Ectodermal cell (in vitro differentiated cells): ENCODE measurements at regions not wholly inside any gene's neighbourhood (a gene's known extent, or its start where the extent isn't known, plus 50 kb on each side); places are given as distances from the start of the nearest gene placed in this dataset.

Source experiments
- H3K27ac ChIP-seq: 2 replicates; pipeline ENCODE4 v1.7.0; 2013; ENCODE audit warnings: mild to moderate bottlenecking, low read depth, low read length; ENCODE audit not compliant: insufficient read depth, poor library complexity, severe bottlenecking
- H3K27me3 ChIP-seq: 2 replicates; pipeline ENCODE4 v1.7.0; 2013; ENCODE audit warnings: mild to moderate bottlenecking, low read length; ENCODE audit not compliant: insufficient read depth, control insufficient read depth, poor library complexity, severe bottlenecking
- H3K36me3 ChIP-seq: one replicate; pipeline ENCODE4 v1.7.0; 2013; ENCODE audit warnings: low read length; ENCODE audit not compliant: control insufficient read depth, insufficient read depth
- H3K4me1 ChIP-seq: one replicate; pipeline ENCODE4 v1.7.0; 2013; ENCODE audit warnings: low read length; ENCODE audit not compliant: control insufficient read depth, insufficient read depth
- H3K4me3 ChIP-seq: 2 replicates; pipeline ENCODE4 v1.7.0; 2013; ENCODE audit warnings: low read depth, low read length, control low read depth; ENCODE audit not compliant: insufficient read depth
- H3K9me3 ChIP-seq: 2 replicates; pipeline ENCODE4 v1.7.0; 2013; ENCODE audit warnings: mild to moderate bottlenecking, low read length, moderate library complexity; ENCODE audit not compliant: control insufficient read depth
- WGBS, 2 experiments: methylation state at CpG; one replicate each; pipeline ENCODE4 v1.1.7; 2013; ENCODE audit warnings: missing lambda C conversion rate in 2 of 2; 5-methylcytosine and 5-hydroxymethylcytosine counted together

- Histone ChIP-seq H3K4me1 (peaks cover 7% of the 10 kb centered on the region), H3K4me3 (no peak overlapping the region), H3K27ac (no peak overlapping the region), H3K36me3 (no peaks in the 10 kb centered on the region), H3K9me3 (no peaks in the 10 kb centered on the region), H3K27me3 (no peaks in the 10 kb centered on the region)
- 72 to 92% methylated on average over 1 of the region's 1 CpG for WGBS, 2 experiments
Measured at GRCh38 chr6:12473494-12473893, 183.3 kb downstream of the EDN1 start.

GRCh38 chr6:12474167-12475140, 184.3 kb downstream of the EDN1 start:
- H3K27me3 ChIP-seq = no peaks in the 10 kb centered on the region
- H3K4me3 ChIP-seq = no peak overlapping the region
- 91 to 96% methylated on average over 7 of the region's 7 CpGs for WGBS, 2 experiments
- no peaks in the 10 kb centered on the region for H3K9me3 ChIP-seq
- no peak overlapping the region for H3K27ac ChIP-seq
- H3K36me3 ChIP-seq = no peaks in the 10 kb centered on the region
- H3K4me1 ChIP-seq = peaks cover 7% of the 10 kb centered on the region

GRCh38 chr6:12476484-12476883, 186.3 kb downstream of the EDN1 start:
- Histone ChIP-seq H3K27ac (no peak overlapping the region), H3K4me3 (no peak overlapping the region), H3K9me3 (no peaks in the 10 kb centered on the region), H3K4me1 (no peaks in the 10 kb centered on the region), H3K27me3 (no peaks in the 10 kb centered on the region), H3K36me3 (no peaks in the 10 kb centered on the region)

- Histone ChIP-seq H3K27ac (no peak overlapping the region), H3K4me1 (no peaks in the 10 kb centered on the region), H3K9me3 (no peaks in the 10 kb centered on the region), H3K27me3 (no peaks in the 10 kb centered on the region), H3K36me3 (no peaks in the 10 kb centered on the region), H3K4me3 (no peak overlapping the region)
- WGBS, 2 experiments = 80 to 98% methylated on average over 3 of the region's 3 CpGs
Measured at GRCh38 chr6:12477616-12478015, 187.5 kb downstream of the EDN1 start.

GRCh38 chr6:12478921-12479320, 188.8 kb downstream of the EDN1 start:
- 93 to 94% methylated on average over 2 of the region's 3 CpGs for WGBS, 2 experiments
- no peak overlapping the region for H3K4me3 ChIP-seq
- H3K27me3 ChIP-seq = no peaks in the 10 kb centered on the region
- H3K27ac ChIP-seq = no peak overlapping the region
- H3K4me1 ChIP-seq = no peaks in the 10 kb centered on the region
- H3K9me3 ChIP-seq = no peaks in the 10 kb centered on the region
- H3K36me3 ChIP-seq = no peaks in the 10 kb centered on the region

GRCh38 chr6:12479451-12479850, 189.3 kb downstream of the EDN1 start:
- 95 to 97% methylated on average over 2 of the region's 2 CpGs for WGBS, 2 experiments
- H3K4me1 ChIP-seq = no peaks in the 10 kb centered on the region
- no peaks in the 10 kb centered on the region for H3K9me3 ChIP-seq

GRCh38 chr6:12479881-12480280, 189.7 kb downstream of the EDN1 start:
- Histone ChIP-seq H3K27me3 (no peaks in the 10 kb centered on the region), H3K9me3 (no peaks in the 10 kb centered on the region), H3K4me1 (no peaks in the 10 kb centered on the region), H3K36me3 (no peaks in the 10 kb centered on the region), H3K27ac (no peak overlapping the region), H3K4me3 (no peak overlapping the region)
- 75 to 91% methylated on average over 1 of the region's 2 CpGs for WGBS, 2 experiments

More at GRCh38 chr6:12479451-12479850, 189.3 kb downstream of the EDN1 start:
- Histone ChIP-seq H3K27me3 (no peaks in the 10 kb centered on the region), H3K4me3 (no peak overlapping the region), H3K27ac (no peak overlapping the region), H3K36me3 (no peaks in the 10 kb centered on the region)

- H3K4me1 ChIP-seq = no peaks in the 10 kb centered on the region
- no peak overlapping the region for H3K4me3 ChIP-seq
- no peaks in the 10 kb centered on the region for H3K27me3 ChIP-seq
- no peaks in the 10 kb centered on the region for H3K9me3 ChIP-seq
- 89 to 95% methylated on average over 3 of the region's 3 CpGs for WGBS, 2 experiments
- no peak overlapping the region for H3K27ac ChIP-seq
- H3K36me3 ChIP-seq = no peaks in the 10 kb centered on the region
Measured at GRCh38 chr6:12480379-12480778, 190.2 kb downstream of the EDN1 start.

- no peaks in the 10 kb centered on the region for H3K9me3 ChIP-seq
- no peak overlapping the region for H3K27ac ChIP-seq
- H3K4me3 ChIP-seq = no peak overlapping the region
- H3K36me3 ChIP-seq = no peaks in the 10 kb centered on the region
- no peaks in the 10 kb centered on the region for H3K27me3 ChIP-seq
- 94 to 97% methylated on average over 1 of the region's 2 CpGs for WGBS, 2 experiments
- H3K4me1 ChIP-seq = no peaks in the 10 kb centered on the region
Measured at GRCh38 chr6:12481292-12481691, 191.1 kb downstream of the EDN1 start.

GRCh38 chr6:12481850-12482249, 191.7 kb downstream of the EDN1 start:
- 92 to 96% methylated on average over 2 of the region's 2 CpGs for WGBS, 2 experiments
- no peaks in the 10 kb centered on the region for H3K36me3 ChIP-seq
- H3K27ac ChIP-seq = no peak overlapping the region
- H3K27me3 ChIP-seq = no peaks in the 10 kb centered on the region
- H3K4me1 ChIP-seq = no peaks in the 10 kb centered on the region
- H3K4me3 ChIP-seq = no peak overlapping the region
- H3K9me3 ChIP-seq = no peaks in the 10 kb centered on the region
